IMR-90 (cell line): ENCODE measurements at regions not wholly inside any gene's neighbourhood (a gene's known extent, or its start where the extent isn't known, plus 50 kb on each side); places are given as distances from the start of the nearest gene placed in this dataset.

ENCODE experiments used
- ATAC-seq: fragments of 200-7000 bp; cut with Tn5 transposase; 2 replicates; pipeline ENCODE4 v1.9.1; 2020; ENCODE audit warnings: low read depth, mild to moderate bottlenecking, moderate library complexity
- BruUV-seq: library from RNA; stranded (reverse); fragments of 400-500 nt; replicated peaks from 2 replicates; lab custom pipeline; 2021; lab: Mats Ljungman, UMichigan
- CTCF ChIA-PET: fragments of 300-600 bp; formaldehyde crosslinking; extraction: SDS; loops from one replicate; lab custom pipeline; 2021; ENCODE audit warnings: antibody characterized with exemption; lab: Yijun Ruan, JAX
- POLR2A ChIA-PET: fragments of 300-600 bp; sonication (Branson Sonifier 250); formaldehyde crosslinking; loops from one replicate; lab custom pipeline; 2022; ENCODE audit warnings: antibody characterized with exemption; ENCODE audit not compliant: unreplicated experiment; lab: Charles Lee
- DNase-seq: peaks from one replicate; pipeline ENCODE4 v3.0.0; 2013
- H2AFZ ChIP-seq: replicated peaks from 2 replicates; pipeline ENCODE3; 2013; ENCODE audit warnings: low read length, mild to moderate bottlenecking; ENCODE audit not compliant: poor library complexity
- H2AK5ac ChIP-seq: 2 replicates; pipeline ENCODE4 v1.6.1; 2013; ENCODE audit warnings: low read depth, low read length, inconsistent platforms
- H2AK9ac ChIP-seq: replicated peaks from 2 replicates; pipeline ENCODE3; 2013; ENCODE audit warnings: mild to moderate bottlenecking, low read depth, low read length, moderate library complexity; ENCODE audit not compliant: poor library complexity
- H2BK120ac ChIP-seq: 2 replicates; pipeline ENCODE4 v1.6.1; 2013; ENCODE audit warnings: low read depth, low read length, inconsistent platforms
- H2BK15ac ChIP-seq: 3 replicates; pipeline ENCODE4 v1.6.1; 2013; ENCODE audit warnings: low read depth, low read length, inconsistent platforms
- H2BK20ac ChIP-seq: 2 replicates; pipeline ENCODE4 v1.6.1; 2013; ENCODE audit warnings: low read depth, mild to moderate bottlenecking, inconsistent platforms, low read length, moderate library complexity
- H2BK5ac ChIP-seq: 2 replicates; pipeline ENCODE4 v1.6.1; 2013; ENCODE audit warnings: mild to moderate bottlenecking, low read depth, low read length, inconsistent platforms; ENCODE audit not compliant: poor library complexity, severe bottlenecking
- H3K14ac ChIP-seq: replicated peaks from 2 replicates; pipeline ENCODE4 v1.6.1; 2013; ENCODE audit warnings: low read depth, low read length, inconsistent platforms
- H3K18ac ChIP-seq: 2 replicates; pipeline ENCODE4 v1.6.1; 2013; ENCODE audit warnings: low read depth, low read length, control low read depth
- H3K23ac ChIP-seq: 2 replicates; pipeline ENCODE4 v1.6.1; 2013; ENCODE audit warnings: low read depth, low read length, inconsistent platforms
- H3K27ac ChIP-seq: 2 replicates; pipeline ENCODE4 v1.5.1; 2013; ENCODE audit warnings: mild to moderate bottlenecking, control low read depth, low read length; ENCODE audit not compliant: insufficient read depth
- H3K27me3 ChIP-seq: 2 replicates; pipeline ENCODE4 v1.6.1; 2013; ENCODE audit warnings: low read length; ENCODE audit not compliant: control insufficient read depth, insufficient read depth
- H3K36me3 ChIP-seq: 2 replicates; pipeline ENCODE4 v1.6.1; 2013; ENCODE audit warnings: low read length, mixed read lengths; ENCODE audit not compliant: control insufficient read depth, insufficient read depth
- H3K4ac ChIP-seq: 2 replicates; pipeline ENCODE4 v1.6.1; 2013; ENCODE audit warnings: low read depth, low read length, inconsistent platforms
- H3K4me1 ChIP-seq: 2 replicates; pipeline ENCODE4 v1.6.1; 2013; ENCODE audit warnings: low read length, mixed read lengths; ENCODE audit not compliant: control insufficient read depth, insufficient read depth
- H3K4me2 ChIP-seq: 2 replicates; pipeline ENCODE4 v1.6.1; 2013; ENCODE audit warnings: low read depth, mild to moderate bottlenecking, control low read depth, low read length, moderate library complexity
- H3K4me3 ChIP-seq: 2 replicates; pipeline ENCODE4 v1.5.1; 2013; ENCODE audit warnings: low read depth, mild to moderate bottlenecking, control low read depth, low read length, moderate library complexity; ENCODE audit not compliant: insufficient read depth
- H3K56ac ChIP-seq: 2 replicates; pipeline ENCODE4 v1.6.1; 2013; ENCODE audit warnings: low read length, inconsistent platforms; ENCODE audit not compliant: insufficient read depth; ENCODE audit errors: extremely low read depth
- H3K79me1 ChIP-seq, 2 experiments: 2 replicates each; pipeline ENCODE4 v1.6.1; 2013; ENCODE audit warnings: low read length in 2 of 2, inconsistent platforms in 1 of 2, low read depth in 1 of 2
- H3K9ac ChIP-seq: 2 replicates; pipeline ENCODE4 v1.6.1; 2013; ENCODE audit warnings: low read depth, low read length, control low read depth
- H3K9me1 ChIP-seq: 2 replicates; pipeline ENCODE4 v1.6.1; 2013; ENCODE audit warnings: low read length, inconsistent platforms; ENCODE audit not compliant: insufficient read depth
- H3K9me3 ChIP-seq: 2 replicates; pipeline ENCODE4 v1.6.1; 2013; ENCODE audit warnings: low read length; ENCODE audit not compliant: control insufficient read depth, insufficient read depth
- H4K20me1 ChIP-seq: 2 replicates; pipeline ENCODE4 v1.6.1; 2013; ENCODE audit warnings: low read length, inconsistent platforms; ENCODE audit not compliant: insufficient read depth
- H4K5ac ChIP-seq: 2 replicates; pipeline ENCODE4 v1.6.1; 2013; ENCODE audit warnings: mild to moderate bottlenecking, low read depth, low read length, control low read depth
- H4K8ac ChIP-seq, 2 experiments: 2 replicates each; pipeline ENCODE4 v1.6.1; 2013; ENCODE audit warnings: low read depth in 2 of 2, low read length in 2 of 2, control low read depth in 1 of 2, inconsistent platforms in 1 of 2
- H4K91ac ChIP-seq: 2 replicates; pipeline ENCODE4 v1.6.1; 2013; ENCODE audit warnings: low read depth, low read length, inconsistent platforms; ENCODE audit not compliant: insufficient read depth
- BHLHE40 ChIP-seq: fragments of 150-350 bp; IDR thresholded peaks from 2 replicates; pipeline ENCODE4 v1.6.1; 2016; ENCODE audit warnings: mild to moderate bottlenecking, low read depth, low read length
- CEBPB ChIP-seq: IDR thresholded peaks from 2 replicates; pipeline ENCODE4 v1.6.1; 2012; ENCODE audit warnings: low read depth, low read length, improper control_type of control experiment
- CHD1 ChIP-seq: IDR thresholded peaks from 2 replicates; pipeline ENCODE4 v1.6.1; 2012; ENCODE audit warnings: low read depth, low read length, improper control_type of control experiment
- FOS ChIP-seq: fragments of 150-350 bp; IDR thresholded peaks from 2 replicates; pipeline ENCODE4 v1.6.1; 2016; ENCODE audit warnings: low read depth, low read length
- MAFK ChIP-seq: IDR thresholded peaks from 2 replicates; pipeline ENCODE4 v1.6.1; 2012; ENCODE audit warnings: low read depth, low read length, improper control_type of control experiment
- MAZ ChIP-seq: IDR thresholded peaks from 2 replicates; pipeline ENCODE4 v1.6.1; 2012; ENCODE audit warnings: low read depth, mild to moderate bottlenecking, low read length, improper control_type of control experiment, moderate library complexity, borderline replicate concordance
- MXI1 ChIP-seq: IDR thresholded peaks from 2 replicates; pipeline ENCODE4 v1.6.1; 2012; ENCODE audit warnings: low read depth, mild to moderate bottlenecking, low read length, moderate library complexity, borderline replicate concordance
- NFE2L2 ChIP-seq: fragments of 150-350 bp; IDR thresholded peaks from 2 replicates; pipeline ENCODE4 v1.6.1; 2016; ENCODE audit warnings: low read depth, mild to moderate bottlenecking, low read length
- POLR2A ChIP-seq: IDR thresholded peaks from 2 replicates; pipeline ENCODE4 v1.6.1; 2012; ENCODE audit warnings: mild to moderate bottlenecking, low read depth, low read length
- RAD21 ChIP-seq: IDR thresholded peaks from 2 replicates; pipeline ENCODE4 v1.6.1; 2012; ENCODE audit warnings: low read length, improper control_type of control experiment
- RCOR1 ChIP-seq: IDR thresholded peaks from 2 replicates; pipeline ENCODE4 v1.6.1; 2012; ENCODE audit warnings: mild to moderate bottlenecking, low read length, improper control_type of control experiment; ENCODE audit not compliant: insufficient replicate concordance
- RFX5 ChIP-seq: IDR thresholded peaks from 2 replicates; pipeline ENCODE4 v1.8.0; 2012; ENCODE audit warnings: low read depth, mild to moderate bottlenecking, low read length, moderate library complexity
- SMC3 ChIP-seq: fragments of 150-350 bp; IDR thresholded peaks from 2 replicates; pipeline ENCODE4 v1.6.1; 2016; ENCODE audit warnings: low read depth, mild to moderate bottlenecking, antibody characterized with exemption, low read length, moderate library complexity
- WGBS, 2 experiments: methylation state at CpG; one replicate each; pipeline versions ENCODE4 v1.1.5 to v1.1.7; 2013; ENCODE audit warnings: missing lambda C conversion rate in 2 of 2; ENCODE audit not compliant: insufficient read length in 1 of 2; ENCODE audit errors: extremely low coverage in 2 of 2; 5-methylcytosine and 5-hydroxymethylcytosine counted together
- dilution Hi-C: fragments of 300-500 bp; cut with HindIII; formaldehyde crosslinking; loops from one replicate; pipeline ENCODE4 v1.14.3; 2018; ENCODE audit warnings: low sequenced_read_pairs; ENCODE audit not compliant: unreplicated experiment
- in situ Hi-C: fragments of 300-500 bp; cut with MboI; formaldehyde crosslinking; loops from 3 replicates; pipeline ENCODE4 v1.14.3; 2019; ENCODE audit warnings: low sequenced_read_pairs, inconsistent platforms, mixed read lengths
- intact Hi-C: fragments of 100-400 bp; cut with micrococcal nuclease; formaldehyde crosslinking; loops from 2 replicates; pipeline ENCODE4 v1.10.0; 2022
- TF ChIP-seq, protein P1 (sequence below): fragments of 150-350 bp; IDR thresholded peaks from 2 replicates; pipeline ENCODE4 v1.6.1; 2017; ENCODE audit warnings: mild to moderate bottlenecking, antibody characterized with exemption, low read length, low read depth
- TF ChIP-seq, protein P2 (sequence below): fragments of 150-350 bp; IDR thresholded peaks from 2 replicates; pipeline ENCODE4 v1.6.1; 2016; ENCODE audit warnings: low read depth, mild to moderate bottlenecking, low read length, moderate library complexity, borderline replicate concordance
- TF ChIP-seq, protein P3 (sequence below): conservative IDR thresholded peaks from 2 replicates; pipeline ENCODE4 v1.5.1; 2012; ENCODE audit warnings: mild to moderate bottlenecking, low read depth, low read length, improper control_type of control experiment

DNA sequence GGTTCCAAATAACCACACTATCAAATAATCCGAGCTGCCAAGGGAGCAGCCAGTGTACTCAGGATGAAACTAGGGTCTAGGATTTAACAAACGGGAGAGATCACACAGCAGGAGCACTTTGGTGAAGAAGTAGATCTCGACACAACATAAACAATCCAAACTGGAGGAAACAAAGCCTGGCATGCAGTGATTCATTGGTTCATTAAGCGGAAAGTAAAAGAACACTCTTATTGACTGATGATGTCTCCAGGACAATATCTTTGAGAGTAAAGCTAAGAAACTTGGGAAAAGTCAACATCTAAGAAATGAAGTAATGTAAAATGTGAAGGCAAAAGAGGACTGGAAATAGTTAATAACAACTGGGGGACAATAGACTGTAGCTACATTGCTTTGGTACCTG, 1478.3 kb upstream of the CDH9 start:
- no peak overlapping the region for H3K56ac ChIP-seq
- H2BK15ac ChIP-seq, result no peak overlapping the region
- H2BK20ac ChIP-seq, result no peak overlapping the region
- H3K4me3 ChIP-seq, result no peak overlapping the region
- no peaks in the 10 kb centered on the region for H3K27me3 ChIP-seq
- no peaks in the 10 kb centered on the region for H3K9me1 ChIP-seq
- ChIA-PET POLR2A (no interaction called here), CTCF (no interaction called here)
- no peak overlapping the region for H3K4ac ChIP-seq
- H3K14ac ChIP-seq, result no peak overlapping the region
- no peak overlapping the region for H2BK5ac ChIP-seq
- TF ChIP-seq MAZ (no peak), RAD21 (no peak), NFE2L2 (no peak), MXI1 (no peak), POLR2A (no peak), CEBPB (no peak), RFX5 (no peak), CHD1 (no peak), BHLHE40 (no peak), MAFK (no peak), SMC3 (no peak), RCOR1 (no peak), FOS (no peak)
- TF ChIP-seq, protein P1, sequence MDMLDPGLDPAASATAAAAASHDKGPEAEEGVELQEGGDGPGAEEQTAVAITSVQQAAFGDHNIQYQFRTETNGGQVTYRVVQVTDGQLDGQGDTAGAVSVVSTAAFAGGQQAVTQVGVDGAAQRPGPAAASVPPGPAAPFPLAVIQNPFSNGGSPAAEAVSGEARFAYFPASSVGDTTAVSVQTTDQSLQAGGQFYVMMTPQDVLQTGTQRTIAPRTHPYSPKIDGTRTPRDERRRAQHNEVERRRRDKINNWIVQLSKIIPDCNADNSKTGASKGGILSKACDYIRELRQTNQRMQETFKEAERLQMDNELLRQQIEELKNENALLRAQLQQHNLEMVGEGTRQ, result no peak
- TF ChIP-seq, protein P2, sequence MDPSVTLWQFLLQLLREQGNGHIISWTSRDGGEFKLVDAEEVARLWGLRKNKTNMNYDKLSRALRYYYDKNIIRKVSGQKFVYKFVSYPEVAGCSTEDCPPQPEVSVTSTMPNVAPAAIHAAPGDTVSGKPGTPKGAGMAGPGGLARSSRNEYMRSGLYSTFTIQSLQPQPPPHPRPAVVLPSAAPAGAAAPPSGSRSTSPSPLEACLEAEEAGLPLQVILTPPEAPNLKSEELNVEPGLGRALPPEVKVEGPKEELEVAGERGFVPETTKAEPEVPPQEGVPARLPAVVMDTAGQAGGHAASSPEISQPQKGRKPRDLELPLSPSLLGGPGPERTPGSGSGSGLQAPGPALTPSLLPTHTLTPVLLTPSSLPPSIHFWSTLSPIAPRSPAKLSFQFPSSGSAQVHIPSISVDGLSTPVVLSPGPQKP, result no peak
- TF ChIP-seq, protein P3, sequence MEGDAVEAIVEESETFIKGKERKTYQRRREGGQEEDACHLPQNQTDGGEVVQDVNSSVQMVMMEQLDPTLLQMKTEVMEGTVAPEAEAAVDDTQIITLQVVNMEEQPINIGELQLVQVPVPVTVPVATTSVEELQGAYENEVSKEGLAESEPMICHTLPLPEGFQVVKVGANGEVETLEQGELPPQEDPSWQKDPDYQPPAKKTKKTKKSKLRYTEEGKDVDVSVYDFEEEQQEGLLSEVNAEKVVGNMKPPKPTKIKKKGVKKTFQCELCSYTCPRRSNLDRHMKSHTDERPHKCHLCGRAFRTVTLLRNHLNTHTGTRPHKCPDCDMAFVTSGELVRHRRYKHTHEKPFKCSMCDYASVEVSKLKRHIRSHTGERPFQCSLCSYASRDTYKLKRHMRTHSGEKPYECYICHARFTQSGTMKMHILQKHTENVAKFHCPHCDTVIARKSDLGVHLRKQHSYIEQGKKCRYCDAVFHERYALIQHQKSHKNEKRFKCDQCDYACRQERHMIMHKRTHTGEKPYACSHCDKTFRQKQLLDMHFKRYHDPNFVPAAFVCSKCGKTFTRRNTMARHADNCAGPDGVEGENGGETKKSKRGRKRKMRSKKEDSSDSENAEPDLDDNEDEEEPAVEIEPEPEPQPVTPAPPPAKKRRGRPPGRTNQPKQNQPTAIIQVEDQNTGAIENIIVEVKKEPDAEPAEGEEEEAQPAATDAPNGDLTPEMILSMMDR, result no peak
- H2AK9ac ChIP-seq, result no peak overlapping the region
- no peak overlapping the region for H4K91ac ChIP-seq
- no peaks in the 10 kb centered on the region for H3K4me1 ChIP-seq
- ATAC-seq, result no peak
- H2AK5ac ChIP-seq, result no peak overlapping the region
- H3K9ac ChIP-seq, result no peak overlapping the region
- intact Hi-C loops (no loop called here), dilution Hi-C loops (no loop called here), in situ Hi-C loops (no loop called here)
- no TSS peak for BruUV-seq
- no peak overlapping the region for H3K23ac ChIP-seq
- H2BK120ac ChIP-seq, result no peak overlapping the region
- peaks cover 2% of the 10 kb centered on the region; the same call in 1 of the 2 replicates for H3K9me3 ChIP-seq
- H4K5ac ChIP-seq, result no peak overlapping the region
- no peak overlapping the region for H4K8ac ChIP-seq
- WGBS, 2 experiments, result no CpG with 5 or more reads among the region's 4 CpGs
- no peaks in the 10 kb centered on the region for H4K20me1 ChIP-seq
- H3K27ac ChIP-seq, result no peak overlapping the region
- no peak overlapping the region for H2AFZ ChIP-seq
- no peaks in the 10 kb centered on the region for H3K36me3 ChIP-seq
- H3K4me2 ChIP-seq, result no peak overlapping the region
- DNase-seq, result no peak
- H3K79me1 ChIP-seq, result no peaks in the 10 kb centered on the region
- no peak overlapping the region for H3K18ac ChIP-seq
